Upper lobe of right lung (tissue), 1 donor: ENCODE measurements at regions not wholly inside any gene's neighbourhood (a gene's known extent, or its start where the extent isn't known, plus 50 kb on each side); places are given as distances from the start of the nearest gene placed in this dataset.

Experiments
- ATAC-seq: fragments of 200-7000 bp; cut with Tn5 transposase; one replicate; pipeline ENCODE4 v1.9.1; 2020; ENCODE audit warnings: mild to moderate bottlenecking, moderate library complexity
- DNase-seq: peaks from one replicate; pipeline ENCODE4 v3.0.0-alpha.2; 2020
- H3K27ac ChIP-seq: fragments of 200-600 bp; one replicate; pipeline ENCODE4 v1.8.0; 2022
- H3K27me3 ChIP-seq: fragments of 200-600 bp; one replicate; pipeline ENCODE4 v1.8.0; 2022; ENCODE audit warnings: mild to moderate bottlenecking
- H3K36me3 ChIP-seq: fragments of 200-600 bp; one replicate; pipeline ENCODE4 v1.8.0; 2022
- H3K4me1 ChIP-seq: fragments of 200-600 bp; one replicate; pipeline ENCODE4 v1.8.0; 2022
- H3K4me3 ChIP-seq: fragments of 200-600 bp; one replicate; pipeline ENCODE4 v1.8.0; 2022; ENCODE audit warnings: mild to moderate bottlenecking
- H3K9me3 ChIP-seq: fragments of 200-600 bp; one replicate; pipeline ENCODE4 v1.8.0; 2022
- intact Hi-C: fragments of 100-400 bp; cut with DNase I; formaldehyde crosslinking; loops from one replicate; pipeline ENCODE4 v1.11.0; 2022
- TF ChIP-seq, protein P1 (sequence below): fragments of 200-600 bp; IDR thresholded peaks from one replicate; pipeline ENCODE4 v1.8.0; 2022; ENCODE audit warnings: antibody characterized with exemption
- donor health status: DM: no; HTN: yes; CAD: no; lungs with severe emphysema.

DNA sequence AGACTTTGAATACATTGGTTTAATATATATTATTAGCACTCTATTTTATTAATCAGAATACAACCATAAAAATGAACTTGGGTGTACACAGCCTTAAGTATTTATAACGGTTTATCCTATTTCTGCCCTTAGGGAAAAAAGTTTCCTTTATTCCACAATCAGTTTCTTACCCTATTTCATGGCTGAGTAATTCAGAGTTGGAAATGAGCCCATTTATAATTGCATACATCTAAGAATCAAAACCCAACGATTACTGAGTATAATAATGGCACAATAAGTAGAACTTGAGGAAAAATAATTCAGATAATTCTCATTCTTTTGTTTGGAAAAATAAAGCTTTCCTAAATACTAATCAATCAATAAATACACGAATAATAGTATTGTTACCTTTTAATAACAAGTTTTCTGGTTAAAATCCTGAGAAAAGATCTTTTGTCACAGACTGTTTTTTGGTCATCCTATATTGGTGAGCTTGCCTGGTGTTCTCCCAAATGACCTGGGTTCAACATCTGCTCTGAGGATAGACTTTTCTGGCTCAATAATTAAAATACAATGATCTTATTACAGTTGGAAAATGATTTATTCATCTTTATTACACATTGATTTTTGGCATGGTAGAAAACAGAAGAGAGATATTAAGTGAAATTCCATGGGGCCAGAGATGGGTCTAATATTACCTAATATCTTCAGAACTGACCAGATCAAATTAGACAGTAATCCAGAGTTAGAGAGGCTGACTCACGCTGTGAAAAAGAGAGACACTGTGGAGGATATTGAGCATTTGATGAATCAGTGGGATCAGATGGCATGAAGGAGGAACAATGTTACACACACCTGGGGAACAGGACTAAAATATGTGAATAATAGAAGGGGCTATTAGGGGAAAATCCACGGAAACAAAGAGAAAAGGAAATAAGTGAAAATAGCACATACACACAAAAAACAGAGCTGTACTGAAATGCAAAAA is 162.1 kb upstream of the TBX18 start:
- DNase-seq = no peak
- ATAC-seq = no peak
- Histone ChIP-seq H3K36me3 (no peaks in the 10 kb centered on the region), H3K4me3 (no peak overlapping the region), H3K27me3 (no peaks in the 10 kb centered on the region), H3K4me1 (no peaks in the 10 kb centered on the region), H3K27ac (no peak overlapping the region), H3K9me3 (no peaks in the 10 kb centered on the region)
- TF ChIP-seq, protein P1, sequence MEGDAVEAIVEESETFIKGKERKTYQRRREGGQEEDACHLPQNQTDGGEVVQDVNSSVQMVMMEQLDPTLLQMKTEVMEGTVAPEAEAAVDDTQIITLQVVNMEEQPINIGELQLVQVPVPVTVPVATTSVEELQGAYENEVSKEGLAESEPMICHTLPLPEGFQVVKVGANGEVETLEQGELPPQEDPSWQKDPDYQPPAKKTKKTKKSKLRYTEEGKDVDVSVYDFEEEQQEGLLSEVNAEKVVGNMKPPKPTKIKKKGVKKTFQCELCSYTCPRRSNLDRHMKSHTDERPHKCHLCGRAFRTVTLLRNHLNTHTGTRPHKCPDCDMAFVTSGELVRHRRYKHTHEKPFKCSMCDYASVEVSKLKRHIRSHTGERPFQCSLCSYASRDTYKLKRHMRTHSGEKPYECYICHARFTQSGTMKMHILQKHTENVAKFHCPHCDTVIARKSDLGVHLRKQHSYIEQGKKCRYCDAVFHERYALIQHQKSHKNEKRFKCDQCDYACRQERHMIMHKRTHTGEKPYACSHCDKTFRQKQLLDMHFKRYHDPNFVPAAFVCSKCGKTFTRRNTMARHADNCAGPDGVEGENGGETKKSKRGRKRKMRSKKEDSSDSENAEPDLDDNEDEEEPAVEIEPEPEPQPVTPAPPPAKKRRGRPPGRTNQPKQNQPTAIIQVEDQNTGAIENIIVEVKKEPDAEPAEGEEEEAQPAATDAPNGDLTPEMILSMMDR = no peak
- intact Hi-C loops = no loop called here

DNA sequence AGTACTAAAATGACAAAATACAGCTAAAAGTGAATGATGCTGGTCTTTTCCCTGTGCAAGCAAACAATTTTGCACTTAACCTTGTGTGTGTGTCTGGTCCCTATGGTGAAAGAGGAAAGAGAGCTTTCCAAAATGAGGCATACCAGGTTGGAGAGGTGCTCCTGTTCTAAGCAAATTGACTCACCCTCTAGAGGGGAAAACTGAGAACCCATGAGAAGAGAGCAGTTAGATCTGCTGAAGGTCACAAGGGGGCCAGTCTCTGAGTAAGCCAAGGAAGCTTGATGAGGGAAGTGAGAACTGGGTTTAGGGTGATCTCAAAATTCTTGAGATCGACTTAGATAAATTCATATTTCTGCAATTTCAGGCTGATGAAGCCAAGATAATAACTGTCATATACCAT is 157.5 kb upstream of the TBX18 start:
- no peaks in the 10 kb centered on the region for H3K36me3 ChIP-seq
- TF ChIP-seq, protein P1 = no peak
- no peaks in the 10 kb centered on the region for H3K9me3 ChIP-seq
- intact Hi-C loops = no loop called here
- ATAC-seq (peak; percentile 12), DNase-seq (no peak)
- H3K27ac ChIP-seq = no peak overlapping the region
- H3K4me1 ChIP-seq = no peaks in the 10 kb centered on the region
- H3K4me3 ChIP-seq = no peak overlapping the region
- H3K27me3 ChIP-seq = no peaks in the 10 kb centered on the region

DNA sequence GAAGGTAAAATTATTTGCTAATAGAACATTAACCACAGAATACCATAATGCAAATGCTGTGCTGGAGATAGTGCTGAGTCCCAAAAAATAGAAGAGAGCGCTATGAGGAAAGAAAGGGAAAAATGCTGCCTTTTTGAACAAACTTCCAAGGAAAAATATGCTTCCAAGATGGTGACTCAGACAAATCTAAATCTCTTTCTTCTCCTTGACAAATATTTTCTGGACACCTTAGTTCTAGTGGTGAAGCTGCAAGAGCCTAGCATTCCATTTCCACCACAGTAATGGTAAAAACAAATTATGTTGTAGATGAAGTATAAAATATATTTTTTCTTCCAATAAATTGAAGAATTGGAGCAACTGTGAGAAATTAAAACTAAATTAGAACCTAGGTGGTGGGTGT is 155.6 kb upstream of the TBX18 start:
- no peaks in the 10 kb centered on the region for H3K4me1 ChIP-seq
- H3K4me3 ChIP-seq = no peak overlapping the region
- H3K36me3 ChIP-seq = no peaks in the 10 kb centered on the region
- ATAC-seq = no peak
- H3K27ac ChIP-seq = no peak overlapping the region
- H3K27me3 ChIP-seq = no peaks in the 10 kb centered on the region
- intact Hi-C loops = no loop called here
- no peaks in the 10 kb centered on the region for H3K9me3 ChIP-seq
- TF ChIP-seq, protein P1 = no peak
- DNase-seq = no peak

DNA sequence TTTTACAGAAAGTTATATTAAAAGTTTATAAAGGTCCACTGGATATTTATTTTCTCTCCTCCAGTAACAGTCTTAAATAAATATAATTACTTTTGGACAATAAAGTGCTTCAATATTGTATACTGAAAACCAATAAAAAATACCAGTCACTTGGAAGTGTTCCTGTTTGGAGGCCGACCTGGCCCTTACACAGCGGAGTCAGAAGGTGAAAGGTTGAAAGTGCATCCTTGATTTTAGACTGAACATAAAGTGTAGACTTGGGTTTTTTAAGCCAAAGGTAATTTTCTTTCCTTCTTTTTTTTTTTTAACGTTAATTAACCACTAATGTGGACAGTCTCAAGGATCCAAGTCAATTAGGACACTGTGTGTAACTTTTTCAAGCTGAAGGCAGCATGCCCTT is 152.3 kb upstream of the TBX18 start:
- H3K4me3 ChIP-seq = no peak overlapping the region
- TF ChIP-seq, protein P1 = no peak
- DNase-seq (no peak), ATAC-seq (no peak)
- no peaks in the 10 kb centered on the region for H3K36me3 ChIP-seq
- H3K9me3 ChIP-seq = no peaks in the 10 kb centered on the region
- no peaks in the 10 kb centered on the region for H3K27me3 ChIP-seq
- intact Hi-C loops = no loop called here
- no peaks in the 10 kb centered on the region for H3K4me1 ChIP-seq
- no peak overlapping the region for H3K27ac ChIP-seq

DNA sequence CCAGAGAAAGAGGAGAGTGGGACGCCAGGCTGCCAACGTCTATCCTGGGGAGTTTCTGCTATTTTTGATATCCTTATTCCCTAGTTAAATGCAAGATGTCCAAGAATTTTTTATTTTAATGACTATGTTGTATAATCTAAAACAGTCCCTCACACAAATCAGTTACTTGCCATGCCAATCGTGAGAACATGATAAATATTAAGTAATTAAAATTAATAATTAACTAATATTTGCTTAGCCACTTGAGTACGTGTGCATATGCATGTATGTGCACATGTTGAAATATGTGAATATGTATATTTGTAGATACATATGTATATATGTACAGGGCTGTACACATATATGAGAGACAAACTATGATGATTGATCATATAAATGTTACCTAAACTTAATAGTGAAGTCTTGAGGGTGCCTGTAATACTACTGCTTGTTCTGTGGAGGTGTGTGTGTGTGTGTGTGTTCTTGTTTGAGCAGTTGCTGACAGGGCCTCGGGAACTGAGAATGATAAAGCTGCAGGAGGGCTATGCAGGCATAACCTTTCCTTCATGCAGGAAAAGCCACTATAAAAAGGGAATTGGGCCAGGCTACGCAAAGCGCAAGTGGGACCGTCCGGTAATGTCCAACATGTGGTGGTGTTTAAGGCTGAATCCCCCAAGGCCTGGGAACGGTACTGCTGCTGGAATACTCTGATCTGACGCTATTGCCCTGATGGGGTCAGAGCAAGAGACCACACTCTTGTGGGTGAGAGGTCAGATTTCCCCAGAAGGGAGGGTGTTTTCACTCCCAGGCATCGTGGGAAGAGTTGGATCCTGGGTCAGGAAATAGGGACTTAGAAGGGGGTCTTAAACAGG is 148.3 kb upstream of the TBX18 start:
- Histone ChIP-seq H3K9me3 (no peaks in the 10 kb centered on the region), H3K4me3 (no peak overlapping the region), H3K27ac (no peak overlapping the region), H3K36me3 (no peaks in the 10 kb centered on the region), H3K4me1 (no peaks in the 10 kb centered on the region), H3K27me3 (no peaks in the 10 kb centered on the region)
- DNase-seq (no peak), ATAC-seq (peak; percentile 14)
- intact Hi-C loops = no loop called here
- TF ChIP-seq, protein P1 = no peak
